ENCODE measurements at regions not wholly inside any gene's neighbourhood (a gene's known extent, or its start where the extent isn't known, plus 50 kb on each side); places are given as distances from the start of the nearest gene placed in this dataset.

DNA sequence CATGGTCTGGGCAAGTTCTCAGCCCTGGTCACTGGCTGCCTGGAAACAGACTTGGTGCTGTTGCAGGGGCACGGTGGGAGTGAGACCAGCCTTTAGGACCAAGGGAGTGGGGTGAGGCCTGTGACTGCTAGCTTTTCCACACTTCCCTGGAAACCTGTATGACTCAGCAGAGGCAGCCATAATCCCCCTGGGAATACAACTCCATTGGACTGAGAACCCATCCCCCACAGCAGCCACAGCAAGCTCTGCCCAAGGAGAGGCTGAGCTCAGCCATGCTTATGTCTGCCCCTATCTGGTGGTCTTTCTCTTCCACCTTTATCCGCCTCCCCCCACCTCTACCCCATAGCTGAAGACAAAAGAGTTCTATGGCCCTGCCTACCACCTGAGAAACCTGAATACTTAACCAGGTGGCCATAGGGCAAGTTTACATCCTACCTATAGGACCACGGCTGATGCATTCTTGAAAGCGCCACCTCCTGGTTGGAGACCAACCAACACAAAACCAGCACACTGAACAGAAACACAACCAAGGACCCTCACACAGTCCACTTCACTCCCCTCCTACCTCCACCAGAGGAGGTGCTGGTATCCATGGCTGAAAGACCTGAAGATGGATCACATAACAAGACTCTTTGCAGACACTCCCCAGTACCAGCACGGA lies 816.2 kb upstream of the SOX9 start:
- Histone ChIP-seq H3K27ac (no peak overlapping the region), H3K27me3 (peaks cover 4% of the 10 kb centered on the region), H3K4me3 (no peak overlapping the region), H3K79me2 (no peaks in the 10 kb centered on the region), H3K4me2 (no peak overlapping the region), H3K9me2 (replicated peaks; ENCODE audit: insufficient read depth) (no peaks in the 10 kb centered on the region), H3K36me3 (replicated peaks; ENCODE audit: insufficient read depth, low read depth) (no peaks in the 10 kb centered on the region), H3K4me1 (ENCODE audit: insufficient read depth) (no peaks in the 10 kb centered on the region), H3K9me3 (ENCODE audit: low read depth) (no peaks in the 10 kb centered on the region), H4K20me1 (ENCODE audit: insufficient read depth, poor library complexity, severe bottlenecking) (no peaks in the 10 kb centered on the region), H2AFZ (no peak overlapping the region)
- TF ChIP-seq, protein P1, sequence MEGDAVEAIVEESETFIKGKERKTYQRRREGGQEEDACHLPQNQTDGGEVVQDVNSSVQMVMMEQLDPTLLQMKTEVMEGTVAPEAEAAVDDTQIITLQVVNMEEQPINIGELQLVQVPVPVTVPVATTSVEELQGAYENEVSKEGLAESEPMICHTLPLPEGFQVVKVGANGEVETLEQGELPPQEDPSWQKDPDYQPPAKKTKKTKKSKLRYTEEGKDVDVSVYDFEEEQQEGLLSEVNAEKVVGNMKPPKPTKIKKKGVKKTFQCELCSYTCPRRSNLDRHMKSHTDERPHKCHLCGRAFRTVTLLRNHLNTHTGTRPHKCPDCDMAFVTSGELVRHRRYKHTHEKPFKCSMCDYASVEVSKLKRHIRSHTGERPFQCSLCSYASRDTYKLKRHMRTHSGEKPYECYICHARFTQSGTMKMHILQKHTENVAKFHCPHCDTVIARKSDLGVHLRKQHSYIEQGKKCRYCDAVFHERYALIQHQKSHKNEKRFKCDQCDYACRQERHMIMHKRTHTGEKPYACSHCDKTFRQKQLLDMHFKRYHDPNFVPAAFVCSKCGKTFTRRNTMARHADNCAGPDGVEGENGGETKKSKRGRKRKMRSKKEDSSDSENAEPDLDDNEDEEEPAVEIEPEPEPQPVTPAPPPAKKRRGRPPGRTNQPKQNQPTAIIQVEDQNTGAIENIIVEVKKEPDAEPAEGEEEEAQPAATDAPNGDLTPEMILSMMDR (IDR thresholded peaks at IDR 0.05; ENCODE audit: poor library complexity): no peak
- TF ChIP-seq EZH2phosphoT487 (IDR thresholded peaks at IDR 0.05; ENCODE audit: low read depth, severe bottlenecking, unreplicated experiment) (no peak), EZH2 (IDR thresholded peaks at IDR 0.05; ENCODE audit: borderline replicate concordance) (no peak)
- no peak for DNase-seq (ENCODE audit: low spot score)
- WGBS (ENCODE audit: low lambda C conversion rate, missing lambda C conversion rate): 91% methylated on average over 5 of the region's 5 CpGs

DNA sequence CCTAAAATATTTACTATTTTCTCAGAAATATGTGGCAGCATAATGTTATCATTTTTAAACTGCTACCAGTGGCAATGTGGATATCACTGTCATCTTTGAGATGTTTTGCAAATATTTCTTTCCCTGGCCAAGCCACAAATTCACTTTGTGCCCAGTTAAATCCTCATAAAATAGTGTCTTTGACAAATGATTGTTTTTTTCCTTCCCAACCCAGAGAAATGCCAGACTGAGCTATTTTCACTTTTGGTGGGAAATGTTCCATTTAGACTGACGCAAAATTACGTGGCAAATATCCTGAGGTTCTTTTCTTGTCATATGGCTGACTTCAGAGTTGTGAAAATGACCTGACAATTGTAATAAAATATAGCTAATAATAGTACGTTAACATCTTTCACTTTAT lies 807.0 kb upstream of the SOX9 start:
- Histone ChIP-seq H3K4me3 (no peak overlapping the region), H3K9me3 (ENCODE audit: low read depth) (no peaks in the 10 kb centered on the region), H3K4me2 (no peak overlapping the region), H2AFZ (no peak overlapping the region), H3K36me3 (replicated peaks; ENCODE audit: insufficient read depth, low read depth) (no peaks in the 10 kb centered on the region), H3K4me1 (ENCODE audit: insufficient read depth) (no peaks in the 10 kb centered on the region), H3K27ac (no peak overlapping the region), H4K20me1 (ENCODE audit: insufficient read depth, poor library complexity, severe bottlenecking) (no peaks in the 10 kb centered on the region), H3K27me3 (no peaks in the 10 kb centered on the region), H3K9me2 (replicated peaks; ENCODE audit: insufficient read depth) (no peaks in the 10 kb centered on the region), H3K79me2 (no peaks in the 10 kb centered on the region)
- 76% methylated on average over 3 of the region's 3 CpGs for WGBS (ENCODE audit: low lambda C conversion rate, missing lambda C conversion rate)
- DNase-seq (ENCODE audit: low spot score): no peak
- TF ChIP-seq, protein P1 (IDR thresholded peaks at IDR 0.05; ENCODE audit: poor library complexity): no peak

DNA sequence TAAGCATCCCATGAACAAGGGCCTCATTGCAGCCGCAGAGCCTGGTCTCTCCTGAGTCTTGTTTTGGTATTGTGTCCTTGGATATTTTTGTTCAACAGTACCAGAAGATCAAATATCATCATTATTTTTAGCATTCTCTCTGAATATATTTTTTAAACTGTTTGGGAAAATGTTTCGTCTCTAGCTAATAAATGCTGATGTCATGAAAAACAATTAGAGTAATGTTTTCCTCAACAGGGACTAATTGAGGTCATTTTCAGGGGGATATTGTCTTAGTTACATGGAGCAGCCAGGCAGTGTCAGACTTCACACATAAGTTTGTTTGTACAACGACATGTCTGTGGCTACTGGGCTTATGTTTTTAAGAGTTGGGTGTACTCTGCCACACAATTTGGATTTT lies 805.3 kb upstream of the SOX9 start:
- WGBS (ENCODE audit: low lambda C conversion rate, missing lambda C conversion rate): 90% methylated on average over 3 of the region's 3 CpGs
- H3K4me1 ChIP-seq (ENCODE audit: insufficient read depth): no peaks in the 10 kb centered on the region
- H3K4me2 ChIP-seq: no peak overlapping the region
- no peak overlapping the region for H3K4me3 ChIP-seq
- DNase-seq (ENCODE audit: low spot score): no peak
- H3K27ac ChIP-seq: no peak overlapping the region
- no peaks in the 10 kb centered on the region for H3K9me3 ChIP-seq (ENCODE audit: low read depth)
- TF ChIP-seq EZH2phosphoT487 (IDR thresholded peaks at IDR 0.05; ENCODE audit: low read depth, severe bottlenecking, unreplicated experiment) (no peak), EZH2 (IDR thresholded peaks at IDR 0.05; ENCODE audit: borderline replicate concordance) (no peak)
- TF ChIP-seq, protein P1 (IDR thresholded peaks at IDR 0.05; ENCODE audit: poor library complexity): no peak
- H2AFZ ChIP-seq: no peak overlapping the region
- no peaks in the 10 kb centered on the region for H3K9me2 ChIP-seq (replicated peaks; ENCODE audit: insufficient read depth)
- no peaks in the 10 kb centered on the region for H4K20me1 ChIP-seq (ENCODE audit: insufficient read depth, poor library complexity, severe bottlenecking)
- no peaks in the 10 kb centered on the region for H3K27me3 ChIP-seq
- no peaks in the 10 kb centered on the region for H3K36me3 ChIP-seq (replicated peaks; ENCODE audit: insufficient read depth, low read depth)
- H3K79me2 ChIP-seq: no peaks in the 10 kb centered on the region

All from hepatocyte (in vitro differentiated cells).